ENCODE measurements at regions not wholly inside any gene's neighbourhood (a gene's known extent, or its start where the extent isn't known, plus 50 kb on each side); places are given as distances from the start of the nearest gene placed in this dataset.

DNA sequence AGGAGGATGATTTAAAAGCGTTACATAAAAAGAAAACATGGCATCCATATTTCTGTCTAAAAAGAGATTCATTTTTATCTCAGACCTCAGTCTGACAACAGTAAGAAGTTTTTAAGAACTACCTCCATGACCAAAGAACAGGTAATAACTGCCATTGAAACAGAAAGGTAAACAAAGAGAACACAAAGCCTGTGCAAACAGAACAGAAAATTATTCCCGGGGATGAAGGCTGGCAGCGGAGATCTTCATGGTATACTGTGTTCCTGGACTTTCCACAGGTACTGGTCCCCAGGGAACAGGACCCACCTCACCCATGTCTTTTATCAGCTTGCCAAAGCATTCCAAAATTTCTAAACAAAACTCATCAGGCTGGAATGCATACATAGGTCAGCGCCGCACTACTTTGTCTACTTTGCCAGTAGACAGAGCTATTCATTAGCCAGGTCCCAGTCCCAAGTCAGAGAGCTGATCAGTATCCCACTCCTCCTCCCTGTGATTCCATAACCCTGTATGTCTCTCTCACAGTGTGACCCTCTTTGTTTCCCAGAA, 277.3 kb downstream of the MBD2 start:
- TF ChIP-seq, protein P1, sequence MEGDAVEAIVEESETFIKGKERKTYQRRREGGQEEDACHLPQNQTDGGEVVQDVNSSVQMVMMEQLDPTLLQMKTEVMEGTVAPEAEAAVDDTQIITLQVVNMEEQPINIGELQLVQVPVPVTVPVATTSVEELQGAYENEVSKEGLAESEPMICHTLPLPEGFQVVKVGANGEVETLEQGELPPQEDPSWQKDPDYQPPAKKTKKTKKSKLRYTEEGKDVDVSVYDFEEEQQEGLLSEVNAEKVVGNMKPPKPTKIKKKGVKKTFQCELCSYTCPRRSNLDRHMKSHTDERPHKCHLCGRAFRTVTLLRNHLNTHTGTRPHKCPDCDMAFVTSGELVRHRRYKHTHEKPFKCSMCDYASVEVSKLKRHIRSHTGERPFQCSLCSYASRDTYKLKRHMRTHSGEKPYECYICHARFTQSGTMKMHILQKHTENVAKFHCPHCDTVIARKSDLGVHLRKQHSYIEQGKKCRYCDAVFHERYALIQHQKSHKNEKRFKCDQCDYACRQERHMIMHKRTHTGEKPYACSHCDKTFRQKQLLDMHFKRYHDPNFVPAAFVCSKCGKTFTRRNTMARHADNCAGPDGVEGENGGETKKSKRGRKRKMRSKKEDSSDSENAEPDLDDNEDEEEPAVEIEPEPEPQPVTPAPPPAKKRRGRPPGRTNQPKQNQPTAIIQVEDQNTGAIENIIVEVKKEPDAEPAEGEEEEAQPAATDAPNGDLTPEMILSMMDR (IDR thresholded peaks at IDR 0.05): no peak
- no peak for TF ChIP-seq EZH2 (IDR thresholded peaks at IDR 0.05; ENCODE audit: borderline replicate concordance, insufficient read depth, low read depth, low read length, poor library complexity, severe bottlenecking)

Measured in B cell (primary cell).